ENCODE measurements at regions not wholly inside any gene's neighbourhood (a gene's known extent, or its start where the extent isn't known, plus 50 kb on each side); places are given as distances from the start of the nearest gene placed in this dataset.

- Histone ChIP-seq H3K79me2 (ENCODE audit: control insufficient read depth, insufficient read depth, low read length) (no peaks in the 10 kb centered on the region), H3K4me1 (ENCODE audit: control insufficient read depth, insufficient read depth, low read length) (no peaks in the 10 kb centered on the region), H3K4me3 (no peak overlapping the region), H3K9ac (ENCODE audit: control insufficient read depth, insufficient read depth, low read length) (no peak overlapping the region), H3K27ac (ENCODE audit: control insufficient read depth, insufficient read depth) (no peak overlapping the region), H2AFZ (ENCODE audit: control insufficient read depth, low read depth, low read length) (no peak overlapping the region), H3K4me2 (ENCODE audit: control insufficient read depth, insufficient read depth) (no peak overlapping the region), H3K36me3 (ENCODE audit: control insufficient read depth in 2 of 2, insufficient read depth in 2 of 2, low read length in 1 of 2) (no peaks in the 10 kb centered on the region), H3K27me3 (replicated peaks in 1 of 2; ENCODE audit: control insufficient read depth in 2 of 2, insufficient read depth in 2 of 2, low read length in 1 of 2) (no peaks in the 10 kb centered on the region), H3K9me3 (replicated peaks; ENCODE audit: control insufficient read depth, insufficient read depth, low read length) (no peaks in the 10 kb centered on the region), H4K20me1 (ENCODE audit: control insufficient read depth, insufficient read depth) (no peaks in the 10 kb centered on the region)
- DNase-seq (ENCODE audit: low read depth, low spot score) (no peak), ATAC-seq (no peak), FAIRE-seq (no peak)
- intact Hi-C loops (cut with micrococcal nuclease; ENCODE audit: unreplicated experiment): no loop called here
- POLR2A ChIA-PET: interaction anchor here (0.6 kb wide), 1 partner anchor 27 kb away, joined by 3 read pairs; no protein-coding TSS in a partner anchor
- SMC1A ChIA-PET (ENCODE audit: uncharacterized antibody, unreplicated experiment): interaction anchor here (0.6 to 0.7 kb wide), 2 partner anchors 49 to 957 kb away, joined by 3 read pairs; no protein-coding TSS in a partner anchor
- CTCF ChIA-PET: interaction anchor here (0.7 to 0.9 kb wide), 2 partner anchors 242 to 256 kb away, joined by 3 read pairs; no protein-coding TSS in a partner anchor
- in situ Hi-C loops (cut with MboI): no loop called here
- no TSS peak for BruUV-seq (replicated peaks)
- 28% methylated on average over 4 of the region's 4 CpGs for WGBS (ENCODE audit: insufficient coverage, insufficient replicate concordance, low lambda C conversion rate, missing lambda C conversion rate)
- RAD21 ChIA-PET (ENCODE audit: unreplicated experiment): no interaction called here
- TF ChIP-seq IKZF1 (conservative IDR thresholded peaks at IDR 0.05): no peak
- TF ChIP-seq SUPT20H (IDR thresholded peaks at IDR 0.05; ENCODE audit: borderline replicate concordance, control insufficient read depth, low read depth, low read length): no peak
- TF ChIP-seq CBX5 (IDR thresholded peaks at IDR 0.05; ENCODE audit: low read depth): no peak
- no peak for TF ChIP-seq SP1 (IDR thresholded peaks at IDR 0.05; ENCODE audit: low read depth, low read length)
- no peak for TF ChIP-seq TAF1 (IDR thresholded peaks at IDR 0.05; ENCODE audit: borderline replicate concordance, low read depth, low read length)
- no peak for TF ChIP-seq IRF3 (IDR thresholded peaks at IDR 0.05)
- no peak for TF ChIP-seq PML (IDR thresholded peaks at IDR 0.05; ENCODE audit: low read length)
- TF ChIP-seq NKRF (conservative IDR thresholded peaks at IDR 0.05): no peak
- no peak for TF ChIP-seq BCLAF1 (IDR thresholded peaks at IDR 0.05)
- no peak for TF ChIP-seq REST (IDR thresholded peaks at IDR 0.05; ENCODE audit: low read depth, low read length)
- no peak for TF ChIP-seq ZBED1 (IDR thresholded peaks at IDR 0.05; ENCODE audit: borderline replicate concordance)
- TF ChIP-seq CREB1 (IDR thresholded peaks at IDR 0.05; ENCODE audit: low read depth): no peak
- TF ChIP-seq SIN3A (IDR thresholded peaks at IDR 0.05; ENCODE audit: low read depth, low read length): no peak
Observed at GRCh38 chr4:146585761-146586333, 52.8 kb upstream of the POU4F2 start.

Measured in GM12878 (cell line).